ENCODE measurements at regions not wholly inside any gene's neighbourhood (a gene's known extent, or its start where the extent isn't known, plus 50 kb on each side); places are given as distances from the start of the nearest gene placed in this dataset.

DNA sequence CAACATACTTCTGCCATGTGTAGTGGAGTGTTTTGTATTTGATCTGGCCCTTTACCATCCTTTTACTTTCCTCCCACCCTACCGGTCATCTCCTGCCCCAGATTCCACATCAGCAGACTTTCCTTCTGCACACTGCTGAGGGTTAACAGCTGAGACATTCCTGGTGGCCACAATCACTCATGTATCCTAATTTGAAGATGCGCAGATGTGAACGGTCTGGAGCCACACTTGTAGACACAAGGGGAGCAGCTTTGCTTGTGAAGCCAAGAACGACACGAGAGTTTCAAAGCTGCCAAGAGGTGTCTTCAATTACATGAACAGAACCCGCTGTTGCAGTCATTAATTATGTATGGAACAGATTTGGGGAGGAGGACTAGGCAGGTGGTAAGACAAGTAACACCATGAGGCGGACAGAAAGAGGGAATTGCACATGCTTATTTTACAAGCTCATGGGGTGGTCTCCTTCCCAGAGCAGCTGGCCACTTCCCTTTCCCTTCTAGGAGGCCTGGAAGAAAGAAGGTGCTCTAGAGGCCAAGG is 260.7 kb upstream of the KLHL29 start:
- H3K9ac ChIP-seq (ENCODE audit: low read length), result no peak overlapping the region
- no peak overlapping the region for H3K27ac ChIP-seq (ENCODE audit: low read depth, low read length)
- H3K79me2 ChIP-seq (ENCODE audit: insufficient read depth, low read length), result no peaks in the 10 kb centered on the region
- no peaks in the 10 kb centered on the region for H3K9me2 ChIP-seq (replicated peaks; ENCODE audit: insufficient read depth, low read length)
- no peaks in the 10 kb centered on the region for H3K36me3 ChIP-seq (ENCODE audit: low read length)
- H2AFZ ChIP-seq (ENCODE audit: low read depth, low read length, severe bottlenecking), result no peak overlapping the region
- H3K4me3 ChIP-seq (ENCODE audit: insufficient read depth, low read length, poor library complexity, severe bottlenecking), result no peak overlapping the region
- H3F3A ChIP-seq (ENCODE audit: insufficient read depth), result no peaks in the 10 kb centered on the region
- H3K9me3 ChIP-seq (ENCODE audit: insufficient read depth, low read length), result no peaks in the 10 kb centered on the region
- H3K27me3 ChIP-seq (ENCODE audit: low read length), result no peaks in the 10 kb centered on the region
- H4K20me1 ChIP-seq (ENCODE audit: low read depth, low read length), result no peaks in the 10 kb centered on the region
- TF ChIP-seq EZH2phosphoT487 (conservative IDR thresholded peaks at IDR 0.05; ENCODE audit: low read length), result no peak
- TF ChIP-seq, protein P1, sequence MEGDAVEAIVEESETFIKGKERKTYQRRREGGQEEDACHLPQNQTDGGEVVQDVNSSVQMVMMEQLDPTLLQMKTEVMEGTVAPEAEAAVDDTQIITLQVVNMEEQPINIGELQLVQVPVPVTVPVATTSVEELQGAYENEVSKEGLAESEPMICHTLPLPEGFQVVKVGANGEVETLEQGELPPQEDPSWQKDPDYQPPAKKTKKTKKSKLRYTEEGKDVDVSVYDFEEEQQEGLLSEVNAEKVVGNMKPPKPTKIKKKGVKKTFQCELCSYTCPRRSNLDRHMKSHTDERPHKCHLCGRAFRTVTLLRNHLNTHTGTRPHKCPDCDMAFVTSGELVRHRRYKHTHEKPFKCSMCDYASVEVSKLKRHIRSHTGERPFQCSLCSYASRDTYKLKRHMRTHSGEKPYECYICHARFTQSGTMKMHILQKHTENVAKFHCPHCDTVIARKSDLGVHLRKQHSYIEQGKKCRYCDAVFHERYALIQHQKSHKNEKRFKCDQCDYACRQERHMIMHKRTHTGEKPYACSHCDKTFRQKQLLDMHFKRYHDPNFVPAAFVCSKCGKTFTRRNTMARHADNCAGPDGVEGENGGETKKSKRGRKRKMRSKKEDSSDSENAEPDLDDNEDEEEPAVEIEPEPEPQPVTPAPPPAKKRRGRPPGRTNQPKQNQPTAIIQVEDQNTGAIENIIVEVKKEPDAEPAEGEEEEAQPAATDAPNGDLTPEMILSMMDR (IDR thresholded peaks at IDR 0.05; ENCODE audit: insufficient read depth, low read length, poor library complexity, severe bottlenecking), result no peak
- no peak overlapping the region for H3K4me2 ChIP-seq (ENCODE audit: low read depth, low read length, poor library complexity, severe bottlenecking)

DNA sequence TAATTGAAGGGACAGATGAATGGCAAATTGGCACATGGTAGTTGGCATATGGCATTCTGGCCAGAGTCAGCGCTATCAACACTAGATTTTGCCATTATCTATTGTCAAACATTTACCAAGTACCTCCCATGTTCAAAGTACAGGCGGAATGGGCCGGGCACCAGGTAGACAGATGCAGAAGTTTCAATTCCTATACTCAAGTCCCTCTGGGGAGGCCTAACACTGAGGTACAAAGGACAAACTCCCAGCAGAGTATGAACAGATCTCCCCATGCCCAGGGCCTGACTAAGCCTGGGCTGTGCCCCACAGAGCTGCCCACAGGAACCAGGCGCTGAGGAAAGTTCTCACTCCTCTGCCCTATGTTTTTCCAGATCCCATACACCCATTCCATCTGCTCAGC is 257.5 kb upstream of the KLHL29 start:
- TF ChIP-seq EZH2phosphoT487 (conservative IDR thresholded peaks at IDR 0.05; ENCODE audit: low read length), result no peak
- TF ChIP-seq, protein P1 (IDR thresholded peaks at IDR 0.05; ENCODE audit: insufficient read depth, low read length, poor library complexity, severe bottlenecking), result no peak
- H3K4me3 ChIP-seq (ENCODE audit: insufficient read depth, low read length, poor library complexity, severe bottlenecking), result no peak overlapping the region

DNA sequence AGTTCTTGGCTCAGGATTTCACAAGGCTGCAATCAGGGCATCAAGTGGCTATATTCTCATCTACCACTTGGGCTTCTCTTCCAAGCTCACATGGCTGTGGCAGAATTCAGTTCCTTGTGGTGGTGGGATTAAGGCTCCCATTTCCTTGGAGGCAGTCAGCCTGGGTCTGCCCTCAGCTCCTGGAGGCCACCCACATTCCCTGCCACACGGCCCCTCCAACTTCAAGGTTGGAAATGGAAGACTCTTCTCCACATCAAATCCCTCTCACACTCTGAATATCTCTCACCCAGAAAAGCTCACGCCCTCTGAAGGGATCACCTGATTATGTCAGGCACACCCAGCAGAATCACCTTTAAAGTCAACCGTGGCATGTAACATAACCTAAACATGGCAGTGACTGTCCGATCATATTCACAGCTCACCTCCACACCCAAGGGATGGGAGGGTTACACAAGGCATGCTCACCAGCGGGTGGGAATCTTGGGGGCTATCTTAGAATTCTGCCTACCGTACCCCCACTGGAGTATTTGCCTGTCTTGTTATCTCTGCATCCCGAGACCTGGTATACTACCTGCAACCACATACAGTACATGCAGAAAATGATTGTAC is 256.2 kb upstream of the KLHL29 start:
- Histone ChIP-seq H3K4me2 (ENCODE audit: low read depth, low read length, poor library complexity, severe bottlenecking) (no peak overlapping the region), H3K79me2 (ENCODE audit: insufficient read depth, low read length) (no peaks in the 10 kb centered on the region), H3K9ac (ENCODE audit: low read length) (no peak overlapping the region), H3K27me3 (ENCODE audit: low read length) (no peaks in the 10 kb centered on the region), H3K9me3 (ENCODE audit: insufficient read depth, low read length) (no peaks in the 10 kb centered on the region), H3K36me3 (ENCODE audit: low read length) (no peaks in the 10 kb centered on the region), H3K9me2 (replicated peaks; ENCODE audit: insufficient read depth, low read length) (no peaks in the 10 kb centered on the region), H4K20me1 (ENCODE audit: low read depth, low read length) (no peaks in the 10 kb centered on the region), H2AFZ (ENCODE audit: low read depth, low read length, severe bottlenecking) (no peak overlapping the region), H3K27ac (ENCODE audit: low read depth, low read length) (no peak overlapping the region), H3K4me3 (ENCODE audit: insufficient read depth, low read length, poor library complexity, severe bottlenecking) (no peak overlapping the region), H3F3A (ENCODE audit: insufficient read depth) (no peaks in the 10 kb centered on the region)
- TF ChIP-seq, protein P1 (IDR thresholded peaks at IDR 0.05; ENCODE audit: insufficient read depth, low read length, poor library complexity, severe bottlenecking), result no peak
- no peak for TF ChIP-seq EZH2phosphoT487 (conservative IDR thresholded peaks at IDR 0.05; ENCODE audit: low read length)

More for the DNA sequence above, 257.5 kb upstream of the KLHL29 start:
- H3K4me2 ChIP-seq (ENCODE audit: low read depth, low read length, poor library complexity, severe bottlenecking), result no peak overlapping the region
- H3K9me2 ChIP-seq (replicated peaks; ENCODE audit: insufficient read depth, low read length), result no peaks in the 10 kb centered on the region
- H3K27me3 ChIP-seq (ENCODE audit: low read length), result no peaks in the 10 kb centered on the region
- no peak overlapping the region for H2AFZ ChIP-seq (ENCODE audit: low read depth, low read length, severe bottlenecking)
- no peak overlapping the region for H3K27ac ChIP-seq (ENCODE audit: low read depth, low read length)
- H3K9me3 ChIP-seq (ENCODE audit: insufficient read depth, low read length), result no peaks in the 10 kb centered on the region
- no peaks in the 10 kb centered on the region for H3K36me3 ChIP-seq (ENCODE audit: low read length)
- no peak overlapping the region for H3K9ac ChIP-seq (ENCODE audit: low read length)
- no peaks in the 10 kb centered on the region for H3F3A ChIP-seq (ENCODE audit: insufficient read depth)
- H3K79me2 ChIP-seq (ENCODE audit: insufficient read depth, low read length), result no peaks in the 10 kb centered on the region
- no peaks in the 10 kb centered on the region for H4K20me1 ChIP-seq (ENCODE audit: low read depth, low read length)
